ENCODE measurements at regions not wholly inside any gene's neighbourhood (a gene's known extent, or its start where the extent isn't known, plus 50 kb on each side); places are given as distances from the start of the nearest gene placed in this dataset.

DNA sequence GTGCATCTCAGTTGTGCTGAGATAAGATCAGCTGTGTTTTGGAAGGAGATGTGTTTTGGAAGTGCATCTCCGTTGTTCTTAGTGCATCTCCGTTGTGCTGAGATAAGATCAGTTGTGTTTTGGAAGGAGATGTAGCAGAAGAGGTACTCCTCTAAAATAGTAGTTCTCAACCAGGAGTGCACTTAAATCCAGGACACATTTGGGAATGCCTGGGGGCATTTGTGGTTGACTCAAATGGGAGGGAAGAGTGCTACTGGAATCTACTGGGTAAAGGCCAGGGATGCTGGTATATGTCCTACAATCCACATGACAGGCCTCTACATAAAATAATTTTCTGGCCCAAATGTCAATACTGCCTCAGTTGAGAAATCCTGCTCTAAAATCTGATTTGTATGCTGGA lies 70.8 kb upstream of the CHRDL1 start:
- no peaks in the 10 kb centered on the region for H3K9me3 ChIP-seq (ENCODE audit: control insufficient read depth, insufficient read depth, low read depth, low read length)
- ChIA-PET POLR2A (no interaction called here), CTCF (no interaction called here)
- H3K4me1 ChIP-seq (ENCODE audit: control insufficient read depth, insufficient read depth, low read length): no peaks in the 10 kb centered on the region
- ATAC-seq (no peak), DNase-seq (ENCODE audit: low read depth, low spot score) (no peak)
- BruUV-seq (replicated peaks): no TSS peak
- no peaks in the 10 kb centered on the region for H3K27me3 ChIP-seq (ENCODE audit: control insufficient read depth, insufficient read depth, low read length)
- TF ChIP-seq, protein P1, sequence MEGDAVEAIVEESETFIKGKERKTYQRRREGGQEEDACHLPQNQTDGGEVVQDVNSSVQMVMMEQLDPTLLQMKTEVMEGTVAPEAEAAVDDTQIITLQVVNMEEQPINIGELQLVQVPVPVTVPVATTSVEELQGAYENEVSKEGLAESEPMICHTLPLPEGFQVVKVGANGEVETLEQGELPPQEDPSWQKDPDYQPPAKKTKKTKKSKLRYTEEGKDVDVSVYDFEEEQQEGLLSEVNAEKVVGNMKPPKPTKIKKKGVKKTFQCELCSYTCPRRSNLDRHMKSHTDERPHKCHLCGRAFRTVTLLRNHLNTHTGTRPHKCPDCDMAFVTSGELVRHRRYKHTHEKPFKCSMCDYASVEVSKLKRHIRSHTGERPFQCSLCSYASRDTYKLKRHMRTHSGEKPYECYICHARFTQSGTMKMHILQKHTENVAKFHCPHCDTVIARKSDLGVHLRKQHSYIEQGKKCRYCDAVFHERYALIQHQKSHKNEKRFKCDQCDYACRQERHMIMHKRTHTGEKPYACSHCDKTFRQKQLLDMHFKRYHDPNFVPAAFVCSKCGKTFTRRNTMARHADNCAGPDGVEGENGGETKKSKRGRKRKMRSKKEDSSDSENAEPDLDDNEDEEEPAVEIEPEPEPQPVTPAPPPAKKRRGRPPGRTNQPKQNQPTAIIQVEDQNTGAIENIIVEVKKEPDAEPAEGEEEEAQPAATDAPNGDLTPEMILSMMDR (IDR thresholded peaks at IDR 0.05): no peak
- TF ChIP-seq, protein P2, sequence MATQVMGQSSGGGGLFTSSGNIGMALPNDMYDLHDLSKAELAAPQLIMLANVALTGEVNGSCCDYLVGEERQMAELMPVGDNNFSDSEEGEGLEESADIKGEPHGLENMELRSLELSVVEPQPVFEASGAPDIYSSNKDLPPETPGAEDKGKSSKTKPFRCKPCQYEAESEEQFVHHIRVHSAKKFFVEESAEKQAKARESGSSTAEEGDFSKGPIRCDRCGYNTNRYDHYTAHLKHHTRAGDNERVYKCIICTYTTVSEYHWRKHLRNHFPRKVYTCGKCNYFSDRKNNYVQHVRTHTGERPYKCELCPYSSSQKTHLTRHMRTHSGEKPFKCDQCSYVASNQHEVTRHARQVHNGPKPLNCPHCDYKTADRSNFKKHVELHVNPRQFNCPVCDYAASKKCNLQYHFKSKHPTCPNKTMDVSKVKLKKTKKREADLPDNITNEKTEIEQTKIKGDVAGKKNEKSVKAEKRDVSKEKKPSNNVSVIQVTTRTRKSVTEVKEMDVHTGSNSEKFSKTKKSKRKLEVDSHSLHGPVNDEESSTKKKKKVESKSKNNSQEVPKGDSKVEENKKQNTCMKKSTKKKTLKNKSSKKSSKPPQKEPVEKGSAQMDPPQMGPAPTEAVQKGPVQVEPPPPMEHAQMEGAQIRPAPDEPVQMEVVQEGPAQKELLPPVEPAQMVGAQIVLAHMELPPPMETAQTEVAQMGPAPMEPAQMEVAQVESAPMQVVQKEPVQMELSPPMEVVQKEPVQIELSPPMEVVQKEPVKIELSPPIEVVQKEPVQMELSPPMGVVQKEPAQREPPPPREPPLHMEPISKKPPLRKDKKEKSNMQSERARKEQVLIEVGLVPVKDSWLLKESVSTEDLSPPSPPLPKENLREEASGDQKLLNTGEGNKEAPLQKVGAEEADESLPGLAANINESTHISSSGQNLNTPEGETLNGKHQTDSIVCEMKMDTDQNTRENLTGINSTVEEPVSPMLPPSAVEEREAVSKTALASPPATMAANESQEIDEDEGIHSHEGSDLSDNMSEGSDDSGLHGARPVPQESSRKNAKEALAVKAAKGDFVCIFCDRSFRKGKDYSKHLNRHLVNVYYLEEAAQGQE (IDR thresholded peaks at IDR 0.05; ENCODE audit: insufficient read depth in 1 of 2, low read depth in 2 of 2, low read length in 1 of 2): no peak
- in situ Hi-C loops (cut with HindIII; ENCODE audit: low pct_unique_long_range_greater_than_20kb, low sequenced_read_pairs) (no loop called here), intact Hi-C loops (cut with micrococcal nuclease; ENCODE audit: unreplicated experiment) (no loop called here)
- H3K27ac ChIP-seq (ENCODE audit: low read length): no peak overlapping the region
- no peaks in the 10 kb centered on the region for H3K36me3 ChIP-seq (ENCODE audit: control insufficient read depth, insufficient read depth, low read length)
- no peak overlapping the region for H3K4me3 ChIP-seq (ENCODE audit: low read depth in 2 of 2, low read length in 2 of 2)

DNA sequence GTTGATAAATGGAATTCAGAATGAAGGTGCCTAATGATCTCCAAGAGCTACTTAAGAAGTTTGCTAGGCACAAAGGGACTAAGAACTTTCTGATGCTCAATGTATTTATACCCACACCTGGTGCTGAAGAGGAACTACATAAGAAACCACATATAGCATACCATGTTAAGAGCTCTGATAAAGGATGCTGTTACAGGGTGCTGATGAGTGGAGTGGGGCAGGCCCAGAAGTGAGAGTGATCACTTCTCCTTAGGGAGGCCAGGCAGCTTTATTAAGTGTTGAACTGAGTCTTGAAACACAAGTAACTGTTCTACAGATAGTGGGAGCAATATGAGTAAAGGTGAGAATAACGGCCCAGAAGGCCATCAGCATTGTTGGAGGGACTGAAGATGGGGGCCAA lies 68.3 kb upstream of the CHRDL1 start:
- H3K4me1 ChIP-seq (ENCODE audit: control insufficient read depth, insufficient read depth, low read length): no peaks in the 10 kb centered on the region
- no peaks in the 10 kb centered on the region for H3K9me3 ChIP-seq (ENCODE audit: control insufficient read depth, insufficient read depth, low read depth, low read length)
- CTCF ChIA-PET: no interaction called here
- H3K4me3 ChIP-seq (ENCODE audit: low read depth in 2 of 2, low read length in 2 of 2): no peak overlapping the region
- in situ Hi-C loops (cut with HindIII; ENCODE audit: low pct_unique_long_range_greater_than_20kb, low sequenced_read_pairs) (no loop called here), intact Hi-C loops (cut with micrococcal nuclease; ENCODE audit: unreplicated experiment) (no loop called here)
- ATAC-seq: no peak
- no peak overlapping the region for H3K27ac ChIP-seq (ENCODE audit: low read length)
- no peaks in the 10 kb centered on the region for H3K27me3 ChIP-seq (ENCODE audit: control insufficient read depth, insufficient read depth, low read length)
- POLR2A ChIA-PET: no interaction called here
- no TSS peak for BruUV-seq (replicated peaks)
- TF ChIP-seq, protein P2 (IDR thresholded peaks at IDR 0.05; ENCODE audit: insufficient read depth in 1 of 2, low read depth in 2 of 2, low read length in 1 of 2): no peak
- TF ChIP-seq TCF7L2 (IDR thresholded peaks at IDR 0.05; ENCODE audit: low read depth, low read length) (no peak), SIN3A (IDR thresholded peaks at IDR 0.05; ENCODE audit: borderline replicate concordance, insufficient read depth, low read depth, low read length) (no peak), POLR2AphosphoS5 (IDR thresholded peaks at IDR 0.05; ENCODE audit: low read depth, low read length) (no peak)
- TF ChIP-seq, protein P1 (IDR thresholded peaks at IDR 0.05): no peak
- H3K36me3 ChIP-seq (ENCODE audit: control insufficient read depth, insufficient read depth, low read length): no peaks in the 10 kb centered on the region
- no peak for DNase-seq (ENCODE audit: low read depth, low spot score)

Data from Panc1 (cell line).